Keratinocyte (primary cell): ENCODE measurements at regions not wholly inside any gene's neighbourhood (a gene's known extent, or its start where the extent isn't known, plus 50 kb on each side); places are given as distances from the start of the nearest gene placed in this dataset.

Experiments
- DNase-seq: peaks from one replicate; pipeline ENCODE4 v3.0.0-alpha.2; 2011; ENCODE audit warnings: low read depth, missing footprints, low spot score
- FAIRE-seq: peaks from 2 replicates; lab custom pipeline; 2011; peaks lifted over from hg19 to GRCh38; lab: Jason Lieb, UNC
- H2AFZ ChIP-seq: 2 replicates; pipeline ENCODE4 v1.6.0; 2012; ENCODE audit warnings: low read length, control low read depth, inconsistent platforms; ENCODE audit not compliant: control insufficient read depth
- H3K27ac ChIP-seq: 2 replicates; pipeline ENCODE4 v1.5.1; 2011; ENCODE audit warnings: low read length; ENCODE audit not compliant: control insufficient read depth, insufficient read depth
- H3K27me3 ChIP-seq: 3 replicates; pipeline ENCODE4 v1.6.0; 2011; ENCODE audit warnings: low read length; ENCODE audit not compliant: control insufficient read depth, insufficient read depth; ENCODE audit errors: extremely low read depth
- H3K36me3 ChIP-seq, 2 experiments: 2 replicates in 1 of 2; 3 replicates in 1 of 2; pipeline ENCODE4 v1.5.1; 2011; ENCODE audit warnings: low read length in 2 of 2, mild to moderate bottlenecking in 1 of 2; ENCODE audit not compliant: control insufficient read depth in 2 of 2, insufficient read depth in 2 of 2; ENCODE audit errors: extremely low read depth in 1 of 2
- H3K4me1 ChIP-seq: 3 replicates; pipeline ENCODE4 v1.5.1; 2011; ENCODE audit warnings: low read length; ENCODE audit not compliant: control insufficient read depth, insufficient read depth; ENCODE audit errors: extremely low read depth
- H3K4me2 ChIP-seq: 3 replicates; pipeline ENCODE4 v1.6.0; 2011; ENCODE audit warnings: low read depth, low read length; ENCODE audit not compliant: control insufficient read depth, insufficient read depth; ENCODE audit errors: extremely low read depth
- H3K4me3 ChIP-seq, 3 experiments: fragments of 200-600 bp in 1 of 3; sonication (generic) in 1 of 3; 2 replicates in 2 of 3; 3 replicates in 1 of 3; pipeline ENCODE4 v1.5.1; 2011 to 2016; ENCODE audit warnings: low read length in 3 of 3, mild to moderate bottlenecking in 3 of 3, control low read depth in 2 of 3, inconsistent platforms in 1 of 3, low read depth in 1 of 3, mixed read lengths in 1 of 3, mixed run types in 1 of 3, moderate library complexity in 1 of 3; ENCODE audit not compliant: control insufficient read depth in 2 of 3, insufficient read depth in 2 of 3; ENCODE audit errors: extremely low read depth in 1 of 3
- H3K79me2 ChIP-seq: 2 replicates; pipeline ENCODE4 v1.6.0; 2012; ENCODE audit warnings: low read length; ENCODE audit not compliant: control insufficient read depth, insufficient read depth
- H3K9ac ChIP-seq: 3 replicates; pipeline ENCODE4 v1.6.0; 2011; ENCODE audit warnings: low read length; ENCODE audit not compliant: control insufficient read depth, insufficient read depth; ENCODE audit errors: extremely low read depth
- H3K9me1 ChIP-seq: 3 replicates; pipeline ENCODE4 v1.6.0; 2011; ENCODE audit warnings: low read length; ENCODE audit not compliant: control insufficient read depth, insufficient read depth; ENCODE audit errors: extremely low read depth
- H3K9me3 ChIP-seq: 2 replicates; pipeline ENCODE4 v1.5.1; 2012; ENCODE audit warnings: low read depth, low read length; ENCODE audit not compliant: control insufficient read depth
- H4K20me1 ChIP-seq: 3 replicates; pipeline ENCODE4 v1.6.0; 2011; ENCODE audit warnings: low read length; ENCODE audit not compliant: control insufficient read depth, insufficient read depth; ENCODE audit errors: extremely low read depth
- EZH2 ChIP-seq: IDR thresholded peaks from one replicate; pipeline ENCODE4 v1.6.1; 2012; ENCODE audit warnings: inconsistent platforms, mild to moderate bottlenecking, low read length, moderate library complexity
- dilution Hi-C: fragments of 300-500 bp; cut with MboI; formaldehyde crosslinking; loops from one replicate; pipeline ENCODE4 v1.7.0; 2020; ENCODE audit warnings: low sequenced_read_pairs; ENCODE audit not compliant: extremely low pct_ligation_motif_present
- TF ChIP-seq, protein P1 (sequence below), 3 experiments: IDR thresholded peaks in 1 of 3; conservative IDR thresholded peaks in 1 of 3; optimal IDR thresholded peaks in 1 of 3; 2 replicates in 2 of 3; 3 replicates in 1 of 3; pipeline versions ENCODE3 to v1.5.1; 2011; ENCODE audit warnings: low read length in 3 of 3, mild to moderate bottlenecking in 3 of 3, moderate library complexity in 2 of 3, control low read depth in 1 of 3, inconsistent platforms in 1 of 3; ENCODE audit not compliant: insufficient read depth in 2 of 3; ENCODE audit errors: extremely low read depth in 1 of 3

GRCh38 chr18:11467611-11468010, 141.8 kb upstream of the SLC35G4 start:
- Histone ChIP-seq H4K20me1 (no peaks in the 10 kb centered on the region), H3K9ac (no peak overlapping the region), H2AFZ (no peak overlapping the region), H3K4me2 (no peak overlapping the region), H3K79me2 (no peaks in the 10 kb centered on the region), H3K9me3 (no peaks in the 10 kb centered on the region), H3K4me1 (no peaks in the 10 kb centered on the region), H3K9me1 (no peaks in the 10 kb centered on the region), H3K36me3 (no peaks in the 10 kb centered on the region), H3K4me3 (no peak overlapping the region), H3K27ac (no peak overlapping the region), H3K27me3 (no peaks in the 10 kb centered on the region)
- dilution Hi-C loops = no loop called here
- TF ChIP-seq, protein P1, sequence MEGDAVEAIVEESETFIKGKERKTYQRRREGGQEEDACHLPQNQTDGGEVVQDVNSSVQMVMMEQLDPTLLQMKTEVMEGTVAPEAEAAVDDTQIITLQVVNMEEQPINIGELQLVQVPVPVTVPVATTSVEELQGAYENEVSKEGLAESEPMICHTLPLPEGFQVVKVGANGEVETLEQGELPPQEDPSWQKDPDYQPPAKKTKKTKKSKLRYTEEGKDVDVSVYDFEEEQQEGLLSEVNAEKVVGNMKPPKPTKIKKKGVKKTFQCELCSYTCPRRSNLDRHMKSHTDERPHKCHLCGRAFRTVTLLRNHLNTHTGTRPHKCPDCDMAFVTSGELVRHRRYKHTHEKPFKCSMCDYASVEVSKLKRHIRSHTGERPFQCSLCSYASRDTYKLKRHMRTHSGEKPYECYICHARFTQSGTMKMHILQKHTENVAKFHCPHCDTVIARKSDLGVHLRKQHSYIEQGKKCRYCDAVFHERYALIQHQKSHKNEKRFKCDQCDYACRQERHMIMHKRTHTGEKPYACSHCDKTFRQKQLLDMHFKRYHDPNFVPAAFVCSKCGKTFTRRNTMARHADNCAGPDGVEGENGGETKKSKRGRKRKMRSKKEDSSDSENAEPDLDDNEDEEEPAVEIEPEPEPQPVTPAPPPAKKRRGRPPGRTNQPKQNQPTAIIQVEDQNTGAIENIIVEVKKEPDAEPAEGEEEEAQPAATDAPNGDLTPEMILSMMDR (optimal IDR thresholded peaks at IDR 0.05 in 1 of 3, IDR thresholded peaks at IDR 0.05 in 1 of 3, conservative IDR thresholded peaks at IDR 0.05 in 1 of 3; ENCODE audit: extremely low read depth in 1 of 3, insufficient read depth in 2 of 3, low read length in 3 of 3) = no peak
- TF ChIP-seq EZH2 = no peak
- FAIRE-seq = no peak
- DNase-seq = no peak

DNA sequence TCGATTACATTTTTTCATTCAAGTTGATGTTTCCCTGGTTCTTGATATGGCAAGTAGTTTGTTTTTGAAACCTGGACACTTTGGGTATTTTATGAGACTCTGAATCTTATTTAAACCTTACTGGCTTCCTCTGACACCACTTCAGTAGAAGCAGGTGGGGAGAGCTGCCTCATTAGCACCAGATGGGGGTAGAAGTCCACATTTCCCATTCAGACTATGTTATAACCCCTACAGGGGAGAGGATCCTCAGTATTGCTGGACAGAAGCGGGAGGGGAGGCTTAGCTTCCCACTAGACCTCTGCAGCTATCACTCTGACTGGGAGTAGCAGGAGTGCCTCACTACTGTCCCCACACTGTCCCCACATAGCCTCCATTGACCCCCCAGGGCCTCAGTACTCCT, 145.3 kb upstream of the SLC35G4 start:
- Histone ChIP-seq H3K9me1 (no peaks in the 10 kb centered on the region), H3K4me2 (no peak overlapping the region), H3K4me1 (no peaks in the 10 kb centered on the region), H3K27ac (no peak overlapping the region), H3K27me3 (no peaks in the 10 kb centered on the region), H3K9ac (no peak overlapping the region), H3K9me3 (no peaks in the 10 kb centered on the region), H3K4me3 (no peak overlapping the region), H2AFZ (no peak overlapping the region), H3K79me2 (no peaks in the 10 kb centered on the region), H4K20me1 (no peaks in the 10 kb centered on the region), H3K36me3 (no peaks in the 10 kb centered on the region)
- DNase-seq (no peak), FAIRE-seq (no peak)
- TF ChIP-seq EZH2 = no peak
- TF ChIP-seq, protein P1 (optimal IDR thresholded peaks at IDR 0.05 in 1 of 3, IDR thresholded peaks at IDR 0.05 in 1 of 3, conservative IDR thresholded peaks at IDR 0.05 in 1 of 3; ENCODE audit: extremely low read depth in 1 of 3, insufficient read depth in 2 of 3, low read length in 3 of 3) = no peak
- dilution Hi-C loops = no loop called here
